ENCODE measurements at regions not wholly inside any gene's neighbourhood (a gene's known extent, or its start where the extent isn't known, plus 50 kb on each side); places are given as distances from the start of the nearest gene placed in this dataset.

- intact Hi-C loops (cut with micrococcal nuclease) (no loop called here), dilution Hi-C loops (cut with HindIII; ENCODE audit: low sequenced_read_pairs, unreplicated experiment) (no loop called here), in situ Hi-C loops (cut with MboI; ENCODE audit: low sequenced_read_pairs) (loop anchor here (25.0 kb wide), 1 partner anchor 443 kb away; no protein-coding TSS in a partner anchor)
- H3K23ac ChIP-seq (ENCODE audit: low read depth, low read length), result no peak overlapping the region
- no peak overlapping the region for H3K4me2 ChIP-seq (ENCODE audit: low read depth, low read length)
- DNase-seq, result no peak
- H3K4ac ChIP-seq (ENCODE audit: low read depth, low read length), result no peak overlapping the region
- H3K18ac ChIP-seq (ENCODE audit: low read depth, low read length), result no peak overlapping the region
- H2AFZ ChIP-seq (replicated peaks; ENCODE audit: low read length, poor library complexity), result no peak overlapping the region
- WGBS, 2 experiments (ENCODE audit: extremely low coverage in 2 of 2, insufficient read length in 1 of 2), result 57% methylated on average over 1 of the region's 3 CpGs; no CpG with 5 or more reads in 1 of the 2 experiments
- H3K14ac ChIP-seq (replicated peaks; ENCODE audit: low read depth, low read length), result no peak overlapping the region
- H3K36me3 ChIP-seq (ENCODE audit: control insufficient read depth, insufficient read depth, low read length), result no peaks in the 10 kb centered on the region
- TF ChIP-seq POLR2A (IDR thresholded peaks at IDR 0.05; ENCODE audit: low read depth, low read length) (no peak), RFX5 (IDR thresholded peaks at IDR 0.05; ENCODE audit: low read depth, low read length) (no peak), CTCF (conservative IDR thresholded peaks at IDR 0.05; ENCODE audit: low read depth, low read length) (no peak), BHLHE40 (IDR thresholded peaks at IDR 0.05; ENCODE audit: low read depth, low read length) (no peak), CEBPB (IDR thresholded peaks at IDR 0.05; ENCODE audit: low read depth, low read length) (no peak), MXI1 (IDR thresholded peaks at IDR 0.05; ENCODE audit: borderline replicate concordance, low read depth, low read length) (no peak), RCOR1 (IDR thresholded peaks at IDR 0.05; ENCODE audit: insufficient replicate concordance, low read length) (no peak), MAZ (IDR thresholded peaks at IDR 0.05; ENCODE audit: borderline replicate concordance, low read depth, low read length) (no peak), USF2 (IDR thresholded peaks at IDR 0.05; ENCODE audit: low read depth, low read length) (no peak), CHD1 (IDR thresholded peaks at IDR 0.05; ENCODE audit: low read depth, low read length) (no peak), FOS (IDR thresholded peaks at IDR 0.05; ENCODE audit: low read depth, low read length) (no peak)
- H2AK5ac ChIP-seq (ENCODE audit: low read depth, low read length), result no peak overlapping the region
- H4K91ac ChIP-seq (ENCODE audit: insufficient read depth, low read depth, low read length), result no peak overlapping the region
- no peak overlapping the region for H4K8ac ChIP-seq (ENCODE audit: low read depth in 2 of 2, low read length in 2 of 2)
- H2BK15ac ChIP-seq (ENCODE audit: low read depth, low read length), result no peak overlapping the region
- no peak overlapping the region for H3K27ac ChIP-seq (ENCODE audit: insufficient read depth, low read length)
- peaks cover 4% of the 10 kb centered on the region for H3K27me3 ChIP-seq (ENCODE audit: control insufficient read depth, insufficient read depth, low read length)
- no peak overlapping the region for H2BK5ac ChIP-seq (ENCODE audit: low read depth, low read length, poor library complexity, severe bottlenecking)
- H3K4me3 ChIP-seq (ENCODE audit: insufficient read depth, low read depth, low read length), result no peak overlapping the region
- H2BK120ac ChIP-seq (ENCODE audit: low read depth, low read length), result no peak overlapping the region
- no peak overlapping the region for H2AK9ac ChIP-seq (replicated peaks; ENCODE audit: low read depth, low read length, poor library complexity)
- H3K4me1 ChIP-seq (ENCODE audit: control insufficient read depth, insufficient read depth, low read length), result no peaks in the 10 kb centered on the region
- no TSS peak for BruUV-seq (replicated peaks)
- no peaks in the 10 kb centered on the region for H3K79me1 ChIP-seq (ENCODE audit: low read depth in 1 of 2, low read length in 2 of 2)
- ChIA-PET POLR2A (ENCODE audit: unreplicated experiment) (no interaction called here), CTCF (interaction anchor here (4.0 kb wide), 1 partner anchor 12 kb away, joined by 18 read pairs; no protein-coding TSS in a partner anchor)
- no peak overlapping the region for H2BK20ac ChIP-seq (ENCODE audit: low read depth, low read length)
- H3K56ac ChIP-seq (ENCODE audit: extremely low read depth, insufficient read depth, low read length), result no peak overlapping the region
- no peaks in the 10 kb centered on the region for H4K20me1 ChIP-seq (ENCODE audit: insufficient read depth, low read length)
- H3K9me3 ChIP-seq (ENCODE audit: control insufficient read depth, insufficient read depth, low read length), result no peaks in the 10 kb centered on the region
- ATAC-seq (ENCODE audit: low read depth), result no peak
- H3K9me1 ChIP-seq (ENCODE audit: insufficient read depth, low read length), result no peaks in the 10 kb centered on the region
- no peak overlapping the region for H4K5ac ChIP-seq (ENCODE audit: low read depth, low read length)
- no peak overlapping the region for H3K9ac ChIP-seq (ENCODE audit: low read depth, low read length)
Measured at GRCh38 chr1:204818998-204819397, 51.7 kb upstream of the NFASC start.

Measured in IMR-90 (cell line).